Hematopoietic multipotent progenitor cell treated with erythropoietin and hydrocortisone succinate and interleukin-3 and kit ligand, for 4 days (in vitro differentiated cells): ENCODE measurements at regions not wholly inside any gene's neighbourhood (a gene's known extent, or its start where the extent isn't known, plus 50 kb on each side); places are given as distances from the start of the nearest gene placed in this dataset.
"Not testable (repeated sequence)": the region's sequence is repeated elsewhere in the genome, so short reads cannot be mapped to it uniquely, and the experiment has no call there.

Experiments
- DNase-seq: peaks from one replicate; pipeline ENCODE4 v3.0.0-alpha.2; 2015

DNA sequence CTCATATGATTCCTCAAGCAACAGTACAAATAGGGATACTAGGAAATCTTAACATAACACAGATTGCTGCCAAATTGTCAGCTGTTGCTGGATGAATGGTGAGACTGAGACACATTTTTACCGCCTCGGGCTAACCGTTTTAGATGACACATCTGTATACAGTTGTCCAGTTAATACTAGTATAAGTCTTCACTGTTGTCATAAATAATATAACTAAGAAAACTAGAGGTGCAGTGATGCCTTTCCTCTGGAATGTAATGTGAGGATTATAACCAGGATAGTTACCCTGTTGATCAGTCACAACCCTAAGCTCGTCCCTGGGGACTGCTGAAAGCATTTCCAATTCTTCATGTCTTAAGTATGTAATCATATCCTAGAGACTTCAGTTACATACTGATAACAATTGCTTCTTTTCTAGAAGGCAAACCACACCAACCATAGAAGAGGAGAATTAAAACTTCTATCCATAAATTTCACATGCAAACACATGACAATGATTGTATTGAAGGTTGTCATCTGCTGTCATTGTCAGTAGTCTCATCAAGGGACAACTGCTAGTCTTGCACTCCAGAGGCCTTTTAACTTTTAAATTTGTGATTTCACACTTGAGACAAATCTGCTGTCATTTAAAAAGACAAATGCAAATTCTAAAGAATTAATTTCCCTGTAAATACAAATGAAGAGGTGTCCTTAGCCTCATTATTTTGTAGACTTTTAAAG is 100.4 kb upstream of the SEMA3D start:
- DNase-seq, result no peak

DNA sequence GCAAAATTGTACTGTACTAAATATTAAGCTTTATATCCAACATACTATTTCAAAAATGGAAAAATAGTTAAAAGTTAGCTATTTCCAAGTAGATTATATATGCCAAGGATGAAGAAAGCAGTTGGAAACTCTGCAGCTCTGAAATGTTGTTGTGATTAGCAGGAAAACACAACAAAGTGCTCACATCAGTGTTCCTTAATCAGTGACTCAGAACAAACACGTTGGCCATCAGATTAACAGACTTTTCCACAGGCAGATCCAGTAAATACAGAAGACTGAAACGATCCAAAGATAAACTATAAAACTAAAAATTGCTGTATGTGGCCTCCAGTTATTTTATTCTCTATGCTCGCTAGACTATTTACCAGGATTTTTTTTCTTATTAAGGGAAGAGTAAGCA is 99.6 kb upstream of the SEMA3D start:
- no peak for DNase-seq

DNA sequence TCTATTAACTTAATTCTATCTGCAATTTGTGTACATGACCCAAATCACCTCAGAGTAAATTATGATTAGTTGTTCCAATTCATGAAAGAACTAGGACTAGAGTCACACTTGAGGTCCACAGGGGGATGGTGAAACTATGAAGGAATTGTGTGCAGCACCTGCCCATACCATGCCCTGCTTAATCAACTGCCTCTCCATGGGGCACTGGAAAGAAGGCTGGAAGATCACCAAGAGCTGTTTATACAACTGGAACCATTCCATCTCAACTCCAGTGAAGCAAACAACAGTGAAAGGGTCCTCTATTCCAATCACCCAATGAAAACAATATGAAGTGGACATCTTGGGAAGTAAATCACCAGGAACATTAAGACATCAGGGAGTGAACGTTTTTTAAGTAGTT is 98.7 kb upstream of the SEMA3D start:
- DNase-seq, result no peak

DNA sequence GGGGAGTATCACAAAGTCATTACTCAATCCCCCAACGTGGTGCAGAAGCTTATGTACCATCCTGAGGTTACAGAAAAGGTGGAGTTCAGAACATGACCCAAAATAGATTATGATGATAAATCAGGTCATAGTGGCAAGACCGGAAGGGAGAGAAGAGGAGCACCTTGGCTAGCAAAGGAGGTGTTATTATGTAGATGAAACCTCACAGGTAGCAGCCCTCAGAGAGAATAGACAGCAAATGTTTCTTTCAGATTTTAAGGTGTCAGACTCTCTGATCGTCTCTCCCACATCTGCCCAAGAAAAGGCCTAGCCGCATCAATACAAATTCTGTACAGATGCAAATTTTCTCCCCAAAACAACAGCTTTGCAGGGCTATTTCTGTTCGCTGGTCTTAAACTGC is 88.3 kb upstream of the SEMA3D start:
- DNase-seq, result no peak

DNA sequence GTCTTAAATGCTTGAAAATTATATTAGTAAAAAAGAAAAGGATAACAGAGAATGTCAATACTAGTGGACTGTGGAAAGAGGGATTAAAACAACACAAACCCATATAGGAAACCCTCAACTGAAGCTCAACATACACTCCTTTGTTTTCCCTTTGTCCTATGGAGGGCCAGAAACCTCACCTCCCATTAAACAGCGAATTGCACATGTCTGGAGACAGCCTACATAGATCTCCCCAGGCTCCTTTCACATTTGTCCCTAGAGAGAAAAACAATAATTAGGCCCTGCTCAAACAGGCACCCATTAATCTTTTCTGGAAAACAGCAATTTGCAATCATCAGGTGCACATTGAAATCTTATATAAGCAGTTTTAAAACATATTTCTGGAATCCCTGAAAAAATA is 87.6 kb upstream of the SEMA3D start:
- no peak for DNase-seq

DNA sequence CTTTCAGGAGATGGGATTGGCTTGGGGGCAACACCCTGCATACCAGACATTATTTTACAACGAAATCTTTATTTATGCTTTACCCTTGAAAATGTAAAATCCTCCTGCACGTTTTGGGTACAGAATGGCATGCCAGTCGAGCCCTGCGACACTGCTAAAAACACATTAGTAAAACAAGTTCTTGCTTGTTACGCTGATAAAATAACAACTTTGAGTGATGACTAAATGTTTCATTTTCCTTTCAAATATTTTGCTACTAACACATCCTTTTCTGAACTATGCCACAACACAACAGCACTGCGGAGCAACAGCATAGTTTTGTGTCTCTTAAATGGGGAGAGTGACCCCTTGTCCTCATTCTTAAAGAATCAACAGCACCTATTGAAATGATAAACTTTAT is 76.0 kb upstream of the SEMA3D start:
- DNase-seq, result no peak

DNA sequence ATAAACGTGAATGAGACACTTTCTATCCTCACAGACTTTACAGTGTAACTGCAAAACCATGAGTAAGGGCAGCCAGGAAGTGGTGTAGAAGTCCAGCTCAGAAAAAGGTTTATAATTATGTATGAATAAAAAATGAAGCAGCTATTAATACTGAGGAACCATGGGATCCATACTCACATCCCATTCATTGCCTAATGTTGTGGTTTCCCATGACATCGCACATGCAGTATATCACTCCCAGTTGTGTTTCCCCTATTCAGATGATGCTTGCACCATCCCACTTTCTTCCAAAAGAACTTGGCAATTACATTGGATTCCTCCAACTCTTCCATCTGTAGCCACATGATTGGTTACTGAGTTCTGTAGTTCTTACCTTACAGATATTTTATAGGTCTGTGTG is 74.5 kb upstream of the SEMA3D start:
- no peak for DNase-seq

DNA sequence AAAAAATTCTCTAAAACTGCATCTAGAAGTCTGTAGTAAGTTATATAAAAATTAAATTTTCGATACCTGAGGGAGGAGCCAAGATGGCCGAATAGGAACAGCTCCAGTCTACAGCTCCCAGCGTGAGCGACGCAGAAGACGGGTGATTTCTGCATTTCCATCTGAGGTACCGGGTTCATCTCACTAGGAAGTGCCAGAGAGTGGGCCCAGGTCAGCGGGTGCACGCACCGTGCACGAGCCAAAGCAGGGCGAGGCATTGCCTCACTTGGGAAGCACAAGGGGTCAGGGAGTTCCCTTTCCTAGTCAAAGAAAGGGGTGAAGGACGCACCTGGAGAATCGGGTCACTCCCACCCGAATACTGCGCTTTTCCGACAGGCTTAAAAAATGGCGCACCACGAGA is 62.9 kb upstream of the SEMA3D start:
- DNase-seq, result not testable (repeated sequence)

DNA sequence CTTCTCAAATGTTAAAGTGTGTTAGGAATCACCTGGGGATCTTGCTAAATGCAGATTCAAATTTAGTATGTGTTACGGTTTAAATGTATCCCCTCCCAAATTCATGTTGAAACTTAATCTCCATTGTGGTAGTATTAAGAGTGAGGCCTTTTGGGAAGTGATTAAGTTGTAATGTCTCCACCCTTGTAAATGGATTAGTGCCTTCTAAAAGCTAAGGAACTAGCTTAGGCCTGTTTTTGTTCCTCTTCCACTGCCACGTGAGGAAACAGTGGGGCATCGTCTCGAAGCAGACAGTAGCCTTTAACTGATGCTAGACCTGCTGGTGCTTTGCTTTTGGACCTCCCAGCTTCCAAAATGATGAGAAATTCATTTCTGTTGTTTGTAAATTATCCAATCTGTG is 52.3 kb upstream of the SEMA3D start:
- no peak for DNase-seq

DNA sequence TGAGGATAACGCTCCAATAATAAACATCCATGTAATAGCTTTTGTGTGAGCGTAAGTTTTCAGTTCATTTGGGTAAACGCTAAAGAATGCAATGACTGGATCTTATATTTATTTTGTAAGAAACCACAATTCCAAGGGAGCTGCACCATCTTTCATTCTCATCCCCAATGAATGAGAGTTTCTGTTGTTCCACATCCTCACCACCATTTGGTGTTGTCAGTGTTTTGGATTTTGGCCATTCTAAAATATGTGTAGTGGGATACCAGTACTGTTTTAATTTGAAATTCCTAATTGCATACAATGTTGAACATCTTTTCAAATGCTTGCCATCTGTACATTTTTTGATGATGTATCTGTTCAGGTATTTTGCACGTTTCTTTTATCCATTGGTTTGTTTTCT is 50.9 kb upstream of the SEMA3D start:
- DNase-seq, result no peak
